Erythroblast (primary cell): ENCODE measurements at regions not wholly inside any gene's neighbourhood (a gene's known extent, or its start where the extent isn't known, plus 50 kb on each side); places are given as distances from the start of the nearest gene placed in this dataset.
"Not testable (repeated sequence)": the region's sequence is repeated elsewhere in the genome, so short reads cannot be mapped to it uniquely, and the experiment has no call there.

ENCODE experiments used
- GATA1 ChIP-seq: IDR thresholded peaks from 2 replicates; pipeline ENCODE4 v1.6.1; 2011; ENCODE audit warnings: low read depth, mild to moderate bottlenecking, control low read depth, low read length, moderate library complexity
- POLR2A ChIP-seq: IDR thresholded peaks from 2 replicates; pipeline ENCODE4 v1.6.1; 2011; ENCODE audit warnings: mild to moderate bottlenecking, low read length

DNA sequence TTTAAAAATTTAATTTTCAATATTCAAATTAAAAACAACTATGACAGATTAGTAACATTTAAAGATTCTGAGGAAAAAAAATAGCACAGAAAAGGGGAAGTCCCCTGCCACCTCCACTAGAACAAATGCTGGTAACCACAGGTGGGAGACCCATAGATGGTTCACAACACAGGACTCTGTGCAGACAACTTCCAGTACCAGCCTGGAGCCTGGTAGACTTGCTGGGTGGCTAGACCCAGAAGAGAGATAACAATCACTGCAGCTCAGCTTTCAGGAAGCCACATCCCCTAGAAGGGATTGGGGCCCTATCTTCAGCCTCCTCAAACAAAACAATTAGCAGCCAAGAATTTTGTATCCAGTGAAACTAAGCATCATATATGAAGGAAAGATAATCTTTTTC, 179.6 kb upstream of the RND3 start:
- not testable (repeated sequence) for TF ChIP-seq POLR2A, GATA1
